ENCODE measurements at regions not wholly inside any gene's neighbourhood (a gene's known extent, or its start where the extent isn't known, plus 50 kb on each side); places are given as distances from the start of the nearest gene placed in this dataset.

DNA sequence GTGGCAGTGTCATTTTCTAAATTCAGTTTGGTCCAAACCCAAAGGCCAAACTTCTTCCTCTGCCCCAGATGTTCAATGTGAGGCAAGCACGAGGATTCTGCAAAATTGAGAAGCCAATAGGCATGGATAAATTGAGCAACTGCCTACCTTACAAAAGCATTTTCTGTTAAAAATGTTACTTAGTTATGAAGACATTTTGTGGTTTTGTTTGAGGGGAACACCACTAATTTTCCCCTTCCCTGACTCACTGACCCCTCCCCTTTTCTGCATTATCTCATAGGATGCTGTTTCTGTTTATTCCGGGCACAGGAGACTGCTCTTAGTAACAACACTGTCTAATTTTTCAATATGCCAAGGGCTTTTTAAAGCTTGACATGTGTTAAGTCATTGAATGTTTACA, 462.8 kb downstream of the INSC start:
- H3K4me1 ChIP-seq (ENCODE audit: insufficient read depth), result no peaks in the 10 kb centered on the region
- H3K9me3 ChIP-seq (ENCODE audit: low read depth), result no peaks in the 10 kb centered on the region
- WGBS (ENCODE audit: low lambda C conversion rate, missing lambda C conversion rate), result 80% methylated on average over 2 of the region's 2 CpGs
- no peak overlapping the region for H2AFZ ChIP-seq
- no peaks in the 10 kb centered on the region for H3K79me2 ChIP-seq
- no peaks in the 10 kb centered on the region for H3K36me3 ChIP-seq (replicated peaks; ENCODE audit: insufficient read depth, low read depth)
- no peak overlapping the region for H3K27ac ChIP-seq
- no peaks in the 10 kb centered on the region for H3K9me2 ChIP-seq (replicated peaks; ENCODE audit: insufficient read depth)
- H3K27me3 ChIP-seq, result no peaks in the 10 kb centered on the region
- no peaks in the 10 kb centered on the region for H4K20me1 ChIP-seq (ENCODE audit: insufficient read depth, poor library complexity, severe bottlenecking)
- no peak for DNase-seq (ENCODE audit: low spot score)
- no peak overlapping the region for H3K4me3 ChIP-seq
- TF ChIP-seq EZH2 (IDR thresholded peaks at IDR 0.05; ENCODE audit: borderline replicate concordance) (no peak), EZH2phosphoT487 (IDR thresholded peaks at IDR 0.05; ENCODE audit: low read depth, severe bottlenecking, unreplicated experiment) (no peak)
- TF ChIP-seq, protein P1, sequence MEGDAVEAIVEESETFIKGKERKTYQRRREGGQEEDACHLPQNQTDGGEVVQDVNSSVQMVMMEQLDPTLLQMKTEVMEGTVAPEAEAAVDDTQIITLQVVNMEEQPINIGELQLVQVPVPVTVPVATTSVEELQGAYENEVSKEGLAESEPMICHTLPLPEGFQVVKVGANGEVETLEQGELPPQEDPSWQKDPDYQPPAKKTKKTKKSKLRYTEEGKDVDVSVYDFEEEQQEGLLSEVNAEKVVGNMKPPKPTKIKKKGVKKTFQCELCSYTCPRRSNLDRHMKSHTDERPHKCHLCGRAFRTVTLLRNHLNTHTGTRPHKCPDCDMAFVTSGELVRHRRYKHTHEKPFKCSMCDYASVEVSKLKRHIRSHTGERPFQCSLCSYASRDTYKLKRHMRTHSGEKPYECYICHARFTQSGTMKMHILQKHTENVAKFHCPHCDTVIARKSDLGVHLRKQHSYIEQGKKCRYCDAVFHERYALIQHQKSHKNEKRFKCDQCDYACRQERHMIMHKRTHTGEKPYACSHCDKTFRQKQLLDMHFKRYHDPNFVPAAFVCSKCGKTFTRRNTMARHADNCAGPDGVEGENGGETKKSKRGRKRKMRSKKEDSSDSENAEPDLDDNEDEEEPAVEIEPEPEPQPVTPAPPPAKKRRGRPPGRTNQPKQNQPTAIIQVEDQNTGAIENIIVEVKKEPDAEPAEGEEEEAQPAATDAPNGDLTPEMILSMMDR (IDR thresholded peaks at IDR 0.05; ENCODE audit: poor library complexity), result no peak
- no peak overlapping the region for H3K4me2 ChIP-seq

DNA sequence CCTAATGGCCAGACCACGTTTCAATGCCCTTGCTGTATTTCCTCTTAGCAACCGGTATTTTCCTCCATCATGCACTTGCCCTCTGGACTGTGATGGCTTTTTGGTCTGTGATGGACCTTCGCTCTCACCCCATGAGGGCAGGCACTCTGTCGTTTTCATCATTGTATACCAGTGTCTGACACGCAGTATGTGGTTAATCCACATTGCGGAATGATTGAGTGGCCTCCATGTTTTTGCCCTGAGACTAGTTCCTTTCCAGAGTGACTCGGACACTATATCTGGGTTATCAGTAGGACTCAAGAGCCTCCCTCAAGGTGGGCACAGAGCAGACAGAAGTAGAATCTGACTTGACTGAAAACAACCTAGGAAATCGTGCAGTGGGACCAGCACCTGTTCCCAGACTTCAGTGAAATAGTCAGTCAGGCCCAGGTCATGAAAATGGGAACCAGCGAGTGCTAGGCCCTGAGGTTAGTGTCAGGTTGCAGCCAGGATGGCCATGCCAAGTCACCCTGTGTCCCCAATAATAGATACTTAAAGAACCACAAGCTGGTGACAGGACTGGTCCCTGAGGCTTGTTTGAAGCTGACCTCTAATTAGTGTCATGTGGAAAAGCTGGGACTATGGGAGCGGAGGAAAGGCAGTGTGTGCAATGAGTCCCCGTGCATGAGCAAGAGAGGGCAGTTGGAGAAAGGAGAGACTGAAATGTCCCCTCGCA, 464.7 kb downstream of the INSC start:
- Histone ChIP-seq H3K4me3 (no peak overlapping the region), H3K79me2 (no peaks in the 10 kb centered on the region), H3K36me3 (replicated peaks; ENCODE audit: insufficient read depth, low read depth) (no peaks in the 10 kb centered on the region), H4K20me1 (ENCODE audit: insufficient read depth, poor library complexity, severe bottlenecking) (no peaks in the 10 kb centered on the region), H3K9me3 (ENCODE audit: low read depth) (no peaks in the 10 kb centered on the region), H3K4me2 (no peak overlapping the region), H3K9me2 (replicated peaks; ENCODE audit: insufficient read depth) (no peaks in the 10 kb centered on the region), H3K27ac (no peak overlapping the region), H3K4me1 (ENCODE audit: insufficient read depth) (no peaks in the 10 kb centered on the region), H2AFZ (no peak overlapping the region), H3K27me3 (no peaks in the 10 kb centered on the region)
- 86% methylated on average over 12 of the region's 12 CpGs for WGBS (ENCODE audit: low lambda C conversion rate, missing lambda C conversion rate)
- DNase-seq (ENCODE audit: low spot score), result no peak
- TF ChIP-seq EZH2 (IDR thresholded peaks at IDR 0.05; ENCODE audit: borderline replicate concordance) (no peak), EZH2phosphoT487 (IDR thresholded peaks at IDR 0.05; ENCODE audit: low read depth, severe bottlenecking, unreplicated experiment) (no peak)
- TF ChIP-seq, protein P1 (IDR thresholded peaks at IDR 0.05; ENCODE audit: poor library complexity), result no peak

DNA sequence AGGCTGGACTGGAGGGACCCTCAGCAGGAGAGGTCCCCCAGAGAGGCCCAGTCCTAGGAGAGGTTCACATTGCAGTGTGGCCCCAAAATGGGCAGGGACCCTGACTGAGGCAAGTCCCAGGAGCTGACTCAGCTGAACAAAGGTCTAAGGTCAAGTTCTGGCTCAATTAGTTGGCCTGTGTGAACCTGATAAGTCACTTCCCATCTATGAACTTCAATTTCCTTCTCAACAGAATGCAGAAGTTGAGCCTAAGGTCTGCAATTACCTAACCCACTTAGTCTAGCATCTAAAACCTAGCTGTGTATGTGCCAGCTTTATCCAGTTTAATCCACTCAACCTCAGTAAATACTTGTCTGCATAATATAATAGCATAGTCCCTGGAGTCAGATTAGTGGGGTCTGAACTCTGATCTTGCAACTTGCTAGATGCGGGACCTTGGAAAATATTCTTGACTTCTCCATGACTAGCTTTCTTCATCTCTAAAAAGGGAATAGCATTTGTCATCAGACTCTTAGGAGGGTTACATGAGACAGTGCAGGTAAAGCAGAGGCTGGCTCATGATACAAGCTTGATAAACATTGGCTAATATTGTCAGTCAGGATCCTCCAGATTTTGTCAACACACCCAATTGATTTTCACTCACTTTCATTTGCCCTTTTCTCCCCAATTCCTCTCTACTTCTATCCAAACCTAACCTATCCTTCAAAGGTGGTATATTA, 465.5 kb downstream of the INSC start:
- no peak overlapping the region for H3K4me2 ChIP-seq
- no peaks in the 10 kb centered on the region for H3K9me2 ChIP-seq (replicated peaks; ENCODE audit: insufficient read depth)
- H4K20me1 ChIP-seq (ENCODE audit: insufficient read depth, poor library complexity, severe bottlenecking), result no peaks in the 10 kb centered on the region
- H3K9me3 ChIP-seq (ENCODE audit: low read depth), result no peaks in the 10 kb centered on the region
- H2AFZ ChIP-seq, result no peak overlapping the region
- no peaks in the 10 kb centered on the region for H3K4me1 ChIP-seq (ENCODE audit: insufficient read depth)
- H3K4me3 ChIP-seq, result no peak overlapping the region
- WGBS (ENCODE audit: low lambda C conversion rate, missing lambda C conversion rate), result 93% methylated on average over 1 of the region's 1 CpG
- H3K27ac ChIP-seq, result no peak overlapping the region
- no peak for DNase-seq (ENCODE audit: low spot score)
- H3K27me3 ChIP-seq, result no peaks in the 10 kb centered on the region
- no peaks in the 10 kb centered on the region for H3K36me3 ChIP-seq (replicated peaks; ENCODE audit: insufficient read depth, low read depth)
- TF ChIP-seq EZH2phosphoT487 (IDR thresholded peaks at IDR 0.05; ENCODE audit: low read depth, severe bottlenecking, unreplicated experiment), result no peak
- TF ChIP-seq, protein P1 (IDR thresholded peaks at IDR 0.05; ENCODE audit: poor library complexity), result no peak
- no peak for TF ChIP-seq EZH2 (IDR thresholded peaks at IDR 0.05; ENCODE audit: borderline replicate concordance)
- no peaks in the 10 kb centered on the region for H3K79me2 ChIP-seq
